ENCODE measurements at regions not wholly inside any gene's neighbourhood (a gene's known extent, or its start where the extent isn't known, plus 50 kb on each side); places are given as distances from the start of the nearest gene placed in this dataset.

DNA sequence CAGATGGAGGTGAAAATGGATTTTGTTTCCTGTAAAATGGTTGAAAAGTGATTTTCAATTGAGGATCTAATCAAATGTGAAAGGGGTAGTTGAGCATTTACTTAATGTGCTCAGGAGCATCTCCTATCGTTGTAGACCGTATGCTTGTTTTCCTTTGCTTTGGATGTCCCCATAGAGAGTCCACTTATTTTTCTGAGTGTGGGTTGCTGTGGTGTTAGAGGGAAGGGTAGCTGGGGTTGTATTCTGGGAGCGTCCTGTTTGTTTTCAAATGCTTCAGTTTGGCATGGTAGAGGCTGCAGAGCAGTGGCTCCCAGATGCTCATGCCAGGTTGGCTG, 154.1 kb downstream of the MAT2B start:
- POLR2A ChIA-PET: no interaction called here
- Histone ChIP-seq H3K4me1 (ENCODE audit: insufficient read depth, low read length, poor library complexity, severe bottlenecking) (no peaks in the 10 kb centered on the region), H3K79me2 (ENCODE audit: insufficient read depth, low read depth, low read length) (no peaks in the 10 kb centered on the region), H4K20me1 (ENCODE audit: insufficient read depth, low read length) (no peaks in the 10 kb centered on the region), H3K9me2 (ENCODE audit: insufficient read depth, low read length) (no peaks in the 10 kb centered on the region), H3K9me3 (ENCODE audit: low read length) (no peaks in the 10 kb centered on the region), H2AFZ (ENCODE audit: low read length) (no peak overlapping the region), H3K4me3 (ENCODE audit: low read depth, low read length, poor library complexity, severe bottlenecking) (no peak overlapping the region), H3K4me2 (ENCODE audit: low read length) (no peak overlapping the region), H3K36me3 (ENCODE audit: insufficient read depth, low read length) (no peaks in the 10 kb centered on the region), H3K27ac (ENCODE audit: low read depth, low read length, poor library complexity, severe bottlenecking) (no peak overlapping the region)
- no peak for TF ChIP-seq EZH2phosphoT487 (IDR thresholded peaks at IDR 0.05; ENCODE audit: borderline replicate concordance, low read depth, low read length)
- TF ChIP-seq, protein P1, sequence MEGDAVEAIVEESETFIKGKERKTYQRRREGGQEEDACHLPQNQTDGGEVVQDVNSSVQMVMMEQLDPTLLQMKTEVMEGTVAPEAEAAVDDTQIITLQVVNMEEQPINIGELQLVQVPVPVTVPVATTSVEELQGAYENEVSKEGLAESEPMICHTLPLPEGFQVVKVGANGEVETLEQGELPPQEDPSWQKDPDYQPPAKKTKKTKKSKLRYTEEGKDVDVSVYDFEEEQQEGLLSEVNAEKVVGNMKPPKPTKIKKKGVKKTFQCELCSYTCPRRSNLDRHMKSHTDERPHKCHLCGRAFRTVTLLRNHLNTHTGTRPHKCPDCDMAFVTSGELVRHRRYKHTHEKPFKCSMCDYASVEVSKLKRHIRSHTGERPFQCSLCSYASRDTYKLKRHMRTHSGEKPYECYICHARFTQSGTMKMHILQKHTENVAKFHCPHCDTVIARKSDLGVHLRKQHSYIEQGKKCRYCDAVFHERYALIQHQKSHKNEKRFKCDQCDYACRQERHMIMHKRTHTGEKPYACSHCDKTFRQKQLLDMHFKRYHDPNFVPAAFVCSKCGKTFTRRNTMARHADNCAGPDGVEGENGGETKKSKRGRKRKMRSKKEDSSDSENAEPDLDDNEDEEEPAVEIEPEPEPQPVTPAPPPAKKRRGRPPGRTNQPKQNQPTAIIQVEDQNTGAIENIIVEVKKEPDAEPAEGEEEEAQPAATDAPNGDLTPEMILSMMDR (conservative IDR thresholded peaks at IDR 0.05; ENCODE audit: low read length): no peak
- CTCF ChIA-PET (ENCODE audit: unreplicated experiment): no interaction called here
- no TSS peak for BruUV-seq (replicated peaks)
- intact Hi-C loops (cut with micrococcal nuclease; ENCODE audit: unreplicated experiment): no loop called here
- no peak for DNase-seq (ENCODE audit: low spot score)

DNA sequence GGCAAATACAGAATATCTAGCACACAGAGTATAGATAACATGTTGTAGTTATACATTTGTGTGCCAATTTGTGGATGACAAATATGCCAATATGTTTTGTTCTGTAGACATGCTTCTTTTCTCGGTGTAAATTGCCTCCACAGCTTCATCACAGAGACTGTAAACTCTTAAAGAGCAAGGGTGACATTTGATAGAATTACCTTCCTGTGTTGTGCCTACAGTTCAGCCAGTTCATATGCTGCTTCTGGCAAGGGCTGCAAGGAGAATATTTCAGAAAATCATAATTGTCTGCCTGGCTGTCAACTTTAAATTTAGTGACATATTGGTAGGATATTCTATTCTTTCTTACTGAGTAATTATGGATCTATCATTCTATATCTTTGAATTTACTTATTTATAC, 155.1 kb downstream of the MAT2B start:
- DNase-seq (ENCODE audit: low spot score): no peak
- BruUV-seq (replicated peaks): no TSS peak
- POLR2A ChIA-PET: no interaction called here
- CTCF ChIA-PET (ENCODE audit: unreplicated experiment): no interaction called here
- no peaks in the 10 kb centered on the region for H4K20me1 ChIP-seq (ENCODE audit: insufficient read depth, low read length)
- H2AFZ ChIP-seq (ENCODE audit: low read length): no peak overlapping the region
- H3K4me3 ChIP-seq (ENCODE audit: low read depth, low read length, poor library complexity, severe bottlenecking): no peak overlapping the region
- H3K27ac ChIP-seq (ENCODE audit: low read depth, low read length, poor library complexity, severe bottlenecking): no peak overlapping the region
- no peaks in the 10 kb centered on the region for H3K9me2 ChIP-seq (ENCODE audit: insufficient read depth, low read length)
- no peak overlapping the region for H3K4me2 ChIP-seq (ENCODE audit: low read length)
- intact Hi-C loops (cut with micrococcal nuclease; ENCODE audit: unreplicated experiment): no loop called here
- TF ChIP-seq, protein P1 (conservative IDR thresholded peaks at IDR 0.05; ENCODE audit: low read length): no peak
- no peak for TF ChIP-seq EZH2phosphoT487 (IDR thresholded peaks at IDR 0.05; ENCODE audit: borderline replicate concordance, low read depth, low read length)
- no peaks in the 10 kb centered on the region for H3K4me1 ChIP-seq (ENCODE audit: insufficient read depth, low read length, poor library complexity, severe bottlenecking)
- H3K9me3 ChIP-seq (ENCODE audit: low read length): no peaks in the 10 kb centered on the region
- H3K36me3 ChIP-seq (ENCODE audit: insufficient read depth, low read length): no peaks in the 10 kb centered on the region
- H3K79me2 ChIP-seq (ENCODE audit: insufficient read depth, low read depth, low read length): no peaks in the 10 kb centered on the region

DNA sequence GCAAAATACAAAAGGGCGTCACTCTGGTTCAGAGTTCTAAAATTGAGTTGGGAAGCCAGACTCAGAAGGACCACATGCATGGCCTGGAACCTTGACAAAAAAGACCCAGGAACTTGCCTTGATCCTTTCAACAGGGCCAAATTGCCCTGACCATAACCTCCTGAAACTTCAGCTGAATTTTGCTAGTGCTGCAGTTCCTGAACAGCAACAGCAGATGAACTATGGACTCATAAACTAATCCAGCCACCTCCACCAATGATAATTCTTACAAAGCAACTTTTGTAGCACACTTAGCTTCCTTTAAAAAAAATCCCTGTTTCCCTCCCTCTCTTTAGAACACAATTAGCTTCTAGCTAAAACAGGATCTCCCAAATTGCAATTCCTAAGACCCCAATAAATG, 155.9 kb downstream of the MAT2B start:
- no peak for DNase-seq (ENCODE audit: low spot score)
- intact Hi-C loops (cut with micrococcal nuclease; ENCODE audit: unreplicated experiment): no loop called here
- Histone ChIP-seq H2AFZ (ENCODE audit: low read length) (no peak overlapping the region), H3K9me2 (ENCODE audit: insufficient read depth, low read length) (no peaks in the 10 kb centered on the region), H3K79me2 (ENCODE audit: insufficient read depth, low read depth, low read length) (no peaks in the 10 kb centered on the region), H3K4me2 (ENCODE audit: low read length) (no peak overlapping the region), H3K36me3 (ENCODE audit: insufficient read depth, low read length) (no peaks in the 10 kb centered on the region), H4K20me1 (ENCODE audit: insufficient read depth, low read length) (no peaks in the 10 kb centered on the region), H3K27ac (ENCODE audit: low read depth, low read length, poor library complexity, severe bottlenecking) (no peak overlapping the region), H3K9me3 (ENCODE audit: low read length) (no peaks in the 10 kb centered on the region), H3K4me3 (ENCODE audit: low read depth, low read length, poor library complexity, severe bottlenecking) (no peak overlapping the region), H3K4me1 (ENCODE audit: insufficient read depth, low read length, poor library complexity, severe bottlenecking) (no peaks in the 10 kb centered on the region)
- CTCF ChIA-PET (ENCODE audit: unreplicated experiment): no interaction called here
- BruUV-seq (replicated peaks): no TSS peak
- POLR2A ChIA-PET: no interaction called here
- TF ChIP-seq, protein P1 (conservative IDR thresholded peaks at IDR 0.05; ENCODE audit: low read length): no peak
- no peak for TF ChIP-seq EZH2phosphoT487 (IDR thresholded peaks at IDR 0.05; ENCODE audit: borderline replicate concordance, low read depth, low read length)
